GM19328 (cell line): ENCODE measurements at regions not wholly inside any gene's neighbourhood (a gene's known extent, or its start where the extent isn't known, plus 50 kb on each side); places are given as distances from the start of the nearest gene placed in this dataset.

Experiments used
- ATAC-seq: cut with Tn5 transposase; IDR thresholded peaks from one replicate; pipeline ENCODE4 v1.9.1; 2021; ENCODE audit warnings: mild to moderate bottlenecking, moderate library complexity; ENCODE audit not compliant: unreplicated experiment

GRCh38 chr7:35537067-35538023, 157.6 kb downstream of the HERPUD2 start:
- ATAC-seq, result peak; percentile 99

- ATAC-seq, result no peak
Observed at GRCh38 chr7:35536396-35536826, 158.5 kb downstream of the HERPUD2 start.

GRCh38 chr7:35533902-35534301, 161.0 kb downstream of the HERPUD2 start:
- no peak for ATAC-seq

GRCh38 chr7:35530124-35531109, 164.5 kb downstream of the HERPUD2 start:
- ATAC-seq, result no peak

- ATAC-seq, result no peak
Observed at GRCh38 chr7:35529713-35530112, 165.2 kb downstream of the HERPUD2 start.

GRCh38 chr7:35528381-35528977, 166.5 kb downstream of the HERPUD2 start:
- no peak for ATAC-seq

GRCh38 chr7:35526645-35527044, 168.3 kb downstream of the HERPUD2 start:
- no peak for ATAC-seq

GRCh38 chr7:35524112-35524804, 170.7 kb downstream of the HERPUD2 start:
- no peak for ATAC-seq

- no peak for ATAC-seq
Observed at GRCh38 chr7:35523292-35523691, 171.6 kb downstream of the HERPUD2 start.

- ATAC-seq, result no peak
Observed at GRCh38 chr7:35522697-35523096, 172.2 kb downstream of the HERPUD2 start.

- ATAC-seq, result no peak
Observed at GRCh38 chr7:35521941-35522340, 173.0 kb downstream of the HERPUD2 start.

- ATAC-seq, result no peak
Observed at GRCh38 chr7:35520810-35521625, 173.9 kb downstream of the HERPUD2 start.

GRCh38 chr7:35519971-35520809, 174.7 kb downstream of the HERPUD2 start:
- peak; percentile 70 for ATAC-seq

GRCh38 chr7:35518767-35519166, 176.2 kb downstream of the HERPUD2 start:
- ATAC-seq, result no peak

- ATAC-seq, result no peak
Observed at GRCh38 chr7:35516498-35516897, 178.4 kb downstream of the HERPUD2 start.

GRCh38 chr7:35513828-35514227, 181.1 kb downstream of the HERPUD2 start:
- no peak for ATAC-seq

- no peak for ATAC-seq
Observed at GRCh38 chr7:35513195-35513594, 181.7 kb downstream of the HERPUD2 start.

- ATAC-seq, result no peak
Observed at GRCh38 chr7:35512716-35513115, 182.2 kb downstream of the HERPUD2 start.
